ENCODE measurements at regions not wholly inside any gene's neighbourhood (a gene's known extent, or its start where the extent isn't known, plus 50 kb on each side); places are given as distances from the start of the nearest gene placed in this dataset.
A peak's percentile ranks its signal among the peaks of the same experiment; 100 is the strongest.
"Not testable (repeated sequence)": the region's sequence is repeated elsewhere in the genome, so short reads cannot be mapped to it uniquely, and the experiment has no call there.

DNA sequence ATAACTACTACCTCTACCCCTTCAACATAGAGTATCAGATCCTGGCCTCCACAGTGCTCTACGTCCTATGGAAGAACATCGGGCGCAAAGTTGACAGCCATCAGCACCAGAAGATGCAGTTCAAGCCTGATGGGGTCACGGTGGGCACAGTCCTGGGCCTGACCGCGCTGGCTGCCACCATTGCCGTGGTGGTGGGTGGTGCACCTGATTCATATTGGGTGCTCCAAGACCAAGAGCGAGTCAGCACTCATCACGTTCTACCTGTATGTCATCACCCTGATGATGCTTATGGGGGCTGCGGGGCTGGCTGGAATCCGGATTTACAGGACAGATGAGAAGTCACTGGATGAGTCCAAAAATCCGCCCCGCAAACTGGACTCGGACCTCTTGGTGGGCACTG lies 846.4 kb downstream of the RPIA start:
- CTCF ChIA-PET; H3K36me3 ChIP-seq (ENCODE audit: control insufficient read depth in 4 of 4, insufficient read depth in 4 of 4, low read length in 3 of 4); H3K27ac ChIP-seq (ENCODE audit: insufficient read depth in 1 of 2, low read depth in 1 of 2, low read length in 2 of 2, poor library complexity in 1 of 2, severe bottlenecking in 2 of 2); H3K27me3 ChIP-seq (replicated peaks in 2 of 5; ENCODE audit: control insufficient read depth in 4 of 5, insufficient read depth in 5 of 5, low read length in 4 of 5); H3K9me3 ChIP-seq (ENCODE audit: control extremely low read depth in 1 of 5, control insufficient read depth in 4 of 5, insufficient read depth in 2 of 5, low read depth in 1 of 5, low read length in 4 of 5); H3K4me3 ChIP-seq (ENCODE audit: control insufficient read depth in 1 of 7, extremely low read depth in 1 of 7, insufficient read depth in 4 of 7, low read depth in 2 of 7, low read length in 6 of 7); POLR2A ChIA-PET; DNase-seq; H3K4me1 ChIP-seq (ENCODE audit: control extremely low read depth in 1 of 4, control insufficient read depth in 4 of 4, insufficient read depth in 4 of 4, low read length in 3 of 4): not testable (repeated sequence)
- WGBS (ENCODE audit: insufficient coverage): no CpG with 5 or more reads among the region's 14 CpGs

DNA sequence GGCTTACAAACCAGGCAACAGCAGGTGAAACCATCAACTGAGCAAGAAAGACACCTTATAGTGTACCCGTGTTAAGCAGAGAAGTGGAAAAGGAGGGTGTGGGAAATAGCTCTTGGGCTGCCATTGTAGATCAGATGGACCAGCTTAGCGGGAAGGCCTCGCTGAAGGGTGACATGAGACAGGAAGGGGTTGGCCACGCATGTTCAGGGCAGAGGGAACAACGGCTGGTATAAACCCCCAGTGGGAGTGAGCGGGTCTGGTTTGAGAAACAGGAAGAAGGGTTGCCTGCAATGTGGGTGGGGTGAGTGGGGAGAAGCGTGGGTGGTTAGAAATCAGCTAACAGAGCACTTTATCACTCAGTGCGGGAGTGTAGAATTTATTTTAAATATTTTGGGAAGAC lies 852.6 kb downstream of the RPIA start:
- CTCF ChIA-PET; H3K4me1 ChIP-seq (ENCODE audit: control extremely low read depth in 1 of 4, control insufficient read depth in 4 of 4, insufficient read depth in 4 of 4, low read length in 3 of 4): not testable (repeated sequence)
- no CpG with 5 or more reads among the region's 8 CpGs for whole genome bisulfite sequencing (ENCODE audit: insufficient coverage)

DNA sequence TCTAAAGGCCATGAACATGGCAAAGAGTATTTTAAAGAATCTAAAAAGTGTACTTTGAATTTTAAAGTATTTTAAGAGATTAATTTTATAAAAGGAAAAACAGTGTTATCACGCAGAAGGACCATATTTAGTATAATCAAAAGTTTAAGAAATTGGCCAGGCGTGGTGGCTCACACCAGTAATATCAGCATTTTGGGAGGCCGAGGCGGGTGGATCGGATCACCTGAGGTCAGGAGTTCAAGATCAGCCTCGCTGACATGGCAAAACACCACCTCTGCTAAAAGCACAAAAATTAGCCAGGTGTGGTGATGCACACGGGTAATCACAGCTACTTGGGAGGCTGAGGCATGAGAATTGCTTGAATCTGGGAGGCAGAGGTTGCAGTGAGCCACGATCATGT lies 887.7 kb downstream of the RPIA start:
- no CpG with 5 or more reads among the region's 8 CpGs for WGBS (ENCODE audit: insufficient coverage)
- H3K27ac ChIP-seq (ENCODE audit: insufficient read depth in 1 of 2, low read depth in 1 of 2, low read length in 2 of 2, poor library complexity in 1 of 2, severe bottlenecking in 2 of 2); H3K9me3 ChIP-seq (ENCODE audit: control extremely low read depth in 1 of 5, control insufficient read depth in 4 of 5, insufficient read depth in 2 of 5, low read depth in 1 of 5, low read length in 4 of 5); H3K4me1 ChIP-seq (ENCODE audit: control extremely low read depth in 1 of 4, control insufficient read depth in 4 of 4, insufficient read depth in 4 of 4, low read length in 3 of 4); H3K27me3 ChIP-seq (replicated peaks in 2 of 5; ENCODE audit: control insufficient read depth in 4 of 5, insufficient read depth in 5 of 5, low read length in 4 of 5); CTCF ChIA-PET; H3K4me3 ChIP-seq (ENCODE audit: control insufficient read depth in 1 of 7, extremely low read depth in 1 of 7, insufficient read depth in 4 of 7, low read depth in 2 of 7, low read length in 6 of 7); H3K36me3 ChIP-seq (ENCODE audit: control insufficient read depth in 4 of 4, insufficient read depth in 4 of 4, low read length in 3 of 4); DNase-seq; POLR2A ChIA-PET: not testable (repeated sequence)

More for the DNA sequence above, 852.6 kb downstream of the RPIA start:
- H3K4me3 ChIP-seq (ENCODE audit: control insufficient read depth in 1 of 7, extremely low read depth in 1 of 7, insufficient read depth in 4 of 7, low read depth in 2 of 7, low read length in 6 of 7); DNase-seq; H3K9me3 ChIP-seq (ENCODE audit: control extremely low read depth in 1 of 5, control insufficient read depth in 4 of 5, insufficient read depth in 2 of 5, low read depth in 1 of 5, low read length in 4 of 5); H3K27ac ChIP-seq (ENCODE audit: insufficient read depth in 1 of 2, low read depth in 1 of 2, low read length in 2 of 2, poor library complexity in 1 of 2, severe bottlenecking in 2 of 2); H3K27me3 ChIP-seq (replicated peaks in 2 of 5; ENCODE audit: control insufficient read depth in 4 of 5, insufficient read depth in 5 of 5, low read length in 4 of 5); POLR2A ChIA-PET; H3K36me3 ChIP-seq (ENCODE audit: control insufficient read depth in 4 of 4, insufficient read depth in 4 of 4, low read length in 3 of 4): not testable (repeated sequence)

DNA sequence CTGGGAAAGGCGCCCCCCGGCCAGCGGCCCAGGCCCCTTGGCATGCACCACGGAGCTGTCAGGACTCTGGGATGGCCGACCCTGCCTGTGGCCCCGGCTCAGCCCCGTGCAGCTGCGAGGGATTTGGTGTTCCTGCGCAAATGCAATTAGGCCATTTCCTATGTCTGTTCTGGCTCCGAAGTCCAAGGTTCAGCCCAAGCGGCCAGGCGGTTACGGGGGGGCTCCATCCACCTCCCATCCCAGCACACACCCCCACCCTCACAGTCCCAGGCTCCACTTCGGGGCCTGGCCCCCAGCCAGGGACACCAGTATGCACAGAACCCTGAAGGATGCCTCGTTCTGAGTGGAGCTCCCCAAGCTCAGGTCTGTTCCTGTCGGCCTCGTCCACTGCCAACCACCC lies 891.3 kb downstream of the RPIA start:
- H3K4me1 ChIP-seq (ENCODE audit: control extremely low read depth in 1 of 4, control insufficient read depth in 4 of 4, insufficient read depth in 4 of 4, low read length in 3 of 4); H3K27me3 ChIP-seq (replicated peaks in 2 of 5; ENCODE audit: control insufficient read depth in 4 of 5, insufficient read depth in 5 of 5, low read length in 4 of 5); H3K9me3 ChIP-seq (ENCODE audit: control extremely low read depth in 1 of 5, control insufficient read depth in 4 of 5, insufficient read depth in 2 of 5, low read depth in 1 of 5, low read length in 4 of 5); H3K36me3 ChIP-seq (ENCODE audit: control insufficient read depth in 4 of 4, insufficient read depth in 4 of 4, low read length in 3 of 4); CTCF ChIA-PET; DNase-seq; H3K27ac ChIP-seq (ENCODE audit: insufficient read depth in 1 of 2, low read depth in 1 of 2, low read length in 2 of 2, poor library complexity in 1 of 2, severe bottlenecking in 2 of 2); H3K4me3 ChIP-seq (ENCODE audit: control insufficient read depth in 1 of 7, extremely low read depth in 1 of 7, insufficient read depth in 4 of 7, low read depth in 2 of 7, low read length in 6 of 7); POLR2A ChIA-PET: not testable (repeated sequence)
- WGBS (ENCODE audit: insufficient coverage): no CpG with 5 or more reads among the region's 17 CpGs

DNA sequence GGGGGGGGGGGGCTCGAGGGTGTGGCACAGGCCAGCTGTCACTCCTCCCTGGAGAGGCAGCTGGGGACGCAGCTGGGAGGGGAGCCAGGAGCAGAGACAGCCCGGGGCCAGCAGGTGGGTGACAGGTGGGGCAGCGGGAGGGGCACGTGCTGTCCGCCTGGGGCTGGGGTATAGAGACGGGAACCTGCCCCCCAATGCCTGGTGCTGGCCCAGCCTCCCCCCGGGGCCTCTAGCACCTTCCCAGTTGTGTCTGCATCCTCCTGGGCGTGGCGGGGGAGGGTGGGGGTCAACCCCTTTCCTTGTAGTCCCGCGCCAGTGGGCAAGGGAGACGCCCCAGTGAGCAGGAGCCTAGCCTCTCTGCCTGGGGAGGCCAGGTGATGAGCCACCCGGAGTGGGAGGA lies 892.6 kb downstream of the RPIA start:
- H3K36me3 ChIP-seq (ENCODE audit: control insufficient read depth in 4 of 4, insufficient read depth in 4 of 4, low read length in 3 of 4); H3K9me3 ChIP-seq (ENCODE audit: control extremely low read depth in 1 of 5, control insufficient read depth in 4 of 5, insufficient read depth in 2 of 5, low read depth in 1 of 5, low read length in 4 of 5); H3K27me3 ChIP-seq (replicated peaks in 2 of 5; ENCODE audit: control insufficient read depth in 4 of 5, insufficient read depth in 5 of 5, low read length in 4 of 5); H3K4me1 ChIP-seq (ENCODE audit: control extremely low read depth in 1 of 4, control insufficient read depth in 4 of 4, insufficient read depth in 4 of 4, low read length in 3 of 4); H3K4me3 ChIP-seq (ENCODE audit: control insufficient read depth in 1 of 7, extremely low read depth in 1 of 7, insufficient read depth in 4 of 7, low read depth in 2 of 7, low read length in 6 of 7); DNase-seq; CTCF ChIA-PET; POLR2A ChIA-PET; H3K27ac ChIP-seq (ENCODE audit: insufficient read depth in 1 of 2, low read depth in 1 of 2, low read length in 2 of 2, poor library complexity in 1 of 2, severe bottlenecking in 2 of 2): not testable (repeated sequence)
- WGBS (ENCODE audit: insufficient coverage): no CpG with 5 or more reads among the region's 14 CpGs

DNA sequence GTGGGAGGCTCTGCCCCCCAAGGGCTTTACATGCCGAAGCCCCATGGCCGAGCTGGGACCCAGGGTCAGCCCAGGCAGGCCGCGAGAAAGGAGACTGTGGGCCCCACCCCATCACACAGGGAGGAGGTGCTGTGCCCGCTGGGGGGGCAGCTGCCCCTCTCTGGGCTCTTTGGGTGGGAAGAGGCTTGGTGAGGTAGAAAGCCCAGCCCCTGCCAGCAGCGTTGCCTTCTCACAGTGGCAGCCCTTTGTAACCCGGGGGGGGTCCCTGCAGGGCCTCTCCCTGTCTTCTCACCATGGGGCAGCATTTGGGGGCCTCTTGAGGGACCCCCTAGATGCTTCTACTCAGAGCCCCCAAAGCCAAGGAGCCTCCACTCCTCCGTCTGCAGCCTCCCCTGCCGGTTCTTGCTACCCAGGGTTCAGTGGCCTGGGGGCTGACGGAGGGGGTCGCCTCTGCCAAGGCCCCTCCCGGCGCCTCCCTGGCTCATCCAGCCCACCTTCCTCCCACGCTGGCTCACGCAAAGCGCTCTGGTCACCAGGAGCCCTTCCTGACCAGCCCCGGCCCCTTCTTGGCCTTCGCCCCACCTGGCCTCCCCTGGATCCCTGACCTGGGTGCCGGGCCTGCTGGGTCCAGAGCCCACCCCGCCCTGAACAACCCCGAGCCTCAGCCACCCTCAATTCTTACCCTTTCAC lies 893.5 kb downstream of the RPIA start:
- WGBS (ENCODE audit: insufficient coverage): no CpG with 5 or more reads among the region's 21 CpGs
- H3K4me1 ChIP-seq (ENCODE audit: control extremely low read depth in 1 of 4, control insufficient read depth in 4 of 4, insufficient read depth in 4 of 4, low read length in 3 of 4); H3K27me3 ChIP-seq (replicated peaks in 2 of 5; ENCODE audit: control insufficient read depth in 4 of 5, insufficient read depth in 5 of 5, low read length in 4 of 5); H3K36me3 ChIP-seq (ENCODE audit: control insufficient read depth in 4 of 4, insufficient read depth in 4 of 4, low read length in 3 of 4); CTCF ChIA-PET; POLR2A ChIA-PET; H3K9me3 ChIP-seq (ENCODE audit: control extremely low read depth in 1 of 5, control insufficient read depth in 4 of 5, insufficient read depth in 2 of 5, low read depth in 1 of 5, low read length in 4 of 5); H3K27ac ChIP-seq (ENCODE audit: insufficient read depth in 1 of 2, low read depth in 1 of 2, low read length in 2 of 2, poor library complexity in 1 of 2, severe bottlenecking in 2 of 2); DNase-seq: not testable (repeated sequence)
- peak overlapping the region in 2 of 7 experiments; percentile 23 to 61 for H3K4me3 ChIP-seq (ENCODE audit: control insufficient read depth in 1 of 7, extremely low read depth in 1 of 7, insufficient read depth in 4 of 7, low read depth in 2 of 7, low read length in 6 of 7)

DNA sequence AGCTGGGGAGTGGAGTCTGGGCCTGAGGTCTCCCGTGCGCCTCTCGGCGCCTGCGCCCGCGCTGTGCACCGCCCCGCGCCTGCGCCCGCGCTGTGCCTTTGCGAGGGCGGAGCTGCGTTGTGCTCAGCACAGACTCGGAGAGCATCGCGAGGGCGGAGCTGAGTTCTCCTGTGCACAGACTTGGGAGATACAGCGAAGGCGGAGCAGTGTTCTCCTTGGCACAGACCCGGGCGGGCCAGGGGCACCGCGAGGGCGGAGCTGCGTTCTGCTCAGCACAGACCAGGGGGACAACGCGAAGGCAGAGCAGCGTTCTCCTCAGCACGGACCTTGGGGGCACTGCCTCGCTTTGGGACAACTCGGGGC lies 894.1 kb downstream of the RPIA start:
- 40% methylated on average over 11 of the region's 34 CpGs for WGBS (ENCODE audit: insufficient coverage)
- H3K27me3 ChIP-seq (replicated peaks in 2 of 5; ENCODE audit: control insufficient read depth in 4 of 5, insufficient read depth in 5 of 5, low read length in 4 of 5); CTCF ChIA-PET; H3K27ac ChIP-seq (ENCODE audit: insufficient read depth in 1 of 2, low read depth in 1 of 2, low read length in 2 of 2, poor library complexity in 1 of 2, severe bottlenecking in 2 of 2); H3K9me3 ChIP-seq (ENCODE audit: control extremely low read depth in 1 of 5, control insufficient read depth in 4 of 5, insufficient read depth in 2 of 5, low read depth in 1 of 5, low read length in 4 of 5); H3K4me1 ChIP-seq (ENCODE audit: control extremely low read depth in 1 of 4, control insufficient read depth in 4 of 4, insufficient read depth in 4 of 4, low read length in 3 of 4); POLR2A ChIA-PET; H3K36me3 ChIP-seq (ENCODE audit: control insufficient read depth in 4 of 4, insufficient read depth in 4 of 4, low read length in 3 of 4): not testable (repeated sequence)
- peak; percentile 13 to 45 (median 20) for DNase-seq
- H3K4me3 ChIP-seq (ENCODE audit: control insufficient read depth in 1 of 7, extremely low read depth in 1 of 7, insufficient read depth in 4 of 7, low read depth in 2 of 7, low read length in 6 of 7): peak overlapping the region in 5 of 7 experiments; percentile 36 to 65 (median 50)
